ENCODE measurements at regions not wholly inside any gene's neighbourhood (a gene's known extent, or its start where the extent isn't known, plus 50 kb on each side); places are given as distances from the start of the nearest gene placed in this dataset.
A peak's percentile ranks its signal among the peaks of the same experiment; 100 is the strongest.

- Histone ChIP-seq H3K4me3 (ENCODE audit: low read depth, low read length) (no peak overlapping the region), H3K27me3 (ENCODE audit: control insufficient read depth, insufficient read depth, low read length) (no peaks in the 10 kb centered on the region), H3K36me3 (ENCODE audit: control insufficient read depth, insufficient read depth, low read length) (no peaks in the 10 kb centered on the region)
- peak; percentile 82 for DNase-seq (ENCODE audit: low read depth)
- no peak for TF ChIP-seq CTCF (IDR thresholded peaks at IDR 0.05; ENCODE audit: insufficient read depth, low read length, poor library complexity, severe bottlenecking)
These were observed 98.5 kb downstream of the PHLDA1 start for GRCh38 chr12:75933101-75933500.

- Histone ChIP-seq H3K36me3 (ENCODE audit: control insufficient read depth, insufficient read depth, low read length) (no peaks in the 10 kb centered on the region), H3K27me3 (ENCODE audit: control insufficient read depth, insufficient read depth, low read length) (no peaks in the 10 kb centered on the region), H3K4me3 (ENCODE audit: low read depth, low read length) (no peak overlapping the region)
- no peak for TF ChIP-seq CTCF (IDR thresholded peaks at IDR 0.05; ENCODE audit: insufficient read depth, low read length, poor library complexity, severe bottlenecking)
- DNase-seq (ENCODE audit: low read depth) = no peak
These were observed 99.3 kb downstream of the PHLDA1 start for GRCh38 chr12:75932241-75932640.

DNA sequence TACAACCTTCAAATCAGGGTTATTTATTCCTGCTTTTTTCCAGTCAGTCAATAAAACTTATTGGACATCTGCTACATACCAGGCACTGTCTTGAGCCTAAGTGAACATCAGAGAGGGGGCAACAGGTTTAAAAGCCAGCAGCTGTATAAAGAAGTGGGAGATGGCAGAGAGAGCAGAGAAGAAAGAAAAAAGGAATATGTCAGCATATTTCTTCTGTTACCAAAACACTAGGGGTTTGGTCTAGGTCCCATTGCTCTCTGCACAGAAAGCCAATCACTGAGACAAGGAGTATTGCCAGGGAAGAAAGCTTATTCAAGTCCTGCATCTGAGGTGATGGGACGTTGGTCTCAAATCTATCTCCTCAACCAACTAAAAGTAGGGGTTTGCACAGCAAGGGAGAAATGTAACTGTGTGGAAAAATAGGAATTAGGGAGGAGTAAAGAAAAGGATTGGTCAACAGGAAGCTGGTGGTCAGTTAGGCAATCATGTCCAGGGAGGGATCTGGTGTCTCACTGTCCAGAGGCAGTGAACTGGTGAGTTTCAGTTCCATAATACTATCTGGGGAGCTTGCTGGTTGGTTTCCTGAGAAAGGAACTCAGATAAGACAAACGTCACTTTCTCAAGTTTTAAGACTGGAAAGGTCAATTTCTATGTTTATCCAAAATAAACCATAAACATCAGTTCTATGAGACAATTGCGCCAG, 107.5 kb downstream of the PHLDA1 start:
- no peak overlapping the region for H3K4me3 ChIP-seq (ENCODE audit: low read depth, low read length)
- DNase-seq (ENCODE audit: low read depth) = no peak
- H3K27me3 ChIP-seq (ENCODE audit: control insufficient read depth, insufficient read depth, low read length) = no peaks in the 10 kb centered on the region
- no peaks in the 10 kb centered on the region for H3K36me3 ChIP-seq (ENCODE audit: control insufficient read depth, insufficient read depth, low read length)
- no peak for TF ChIP-seq CTCF (IDR thresholded peaks at IDR 0.05; ENCODE audit: insufficient read depth, low read length, poor library complexity, severe bottlenecking)

- no peaks in the 10 kb centered on the region for H3K27me3 ChIP-seq (ENCODE audit: control insufficient read depth, insufficient read depth, low read length)
- no peaks in the 10 kb centered on the region for H3K36me3 ChIP-seq (ENCODE audit: control insufficient read depth, insufficient read depth, low read length)
- no peak overlapping the region for H3K4me3 ChIP-seq (ENCODE audit: low read depth, low read length)
- no peak for DNase-seq (ENCODE audit: low read depth)
- no peak for TF ChIP-seq CTCF (IDR thresholded peaks at IDR 0.05; ENCODE audit: insufficient read depth, low read length, poor library complexity, severe bottlenecking)
These were observed 108.5 kb downstream of the PHLDA1 start for GRCh38 chr12:75922944-75923642.

- no peaks in the 10 kb centered on the region for H3K27me3 ChIP-seq (ENCODE audit: control insufficient read depth, insufficient read depth, low read length)
- no peaks in the 10 kb centered on the region for H3K36me3 ChIP-seq (ENCODE audit: control insufficient read depth, insufficient read depth, low read length)
- TF ChIP-seq CTCF (IDR thresholded peaks at IDR 0.05; ENCODE audit: insufficient read depth, low read length, poor library complexity, severe bottlenecking) = no peak
- DNase-seq (ENCODE audit: low read depth) = no peak
- no peak overlapping the region for H3K4me3 ChIP-seq (ENCODE audit: low read depth, low read length)
These were observed 109.8 kb downstream of the PHLDA1 start for GRCh38 chr12:75921622-75922289.

Measured in kidney epithelial cell (primary cell).